Fibroblast of mammary gland (primary cell): ENCODE measurements at regions not wholly inside any gene's neighbourhood (a gene's known extent, or its start where the extent isn't known, plus 50 kb on each side); places are given as distances from the start of the nearest gene placed in this dataset.
A peak's percentile ranks its signal among the peaks of the same experiment; 100 is the strongest.
"Not testable (repeated sequence)": the region's sequence is repeated elsewhere in the genome, so short reads cannot be mapped to it uniquely, and the experiment has no call there.

Experiments
- DNase-seq: peaks from one replicate; pipeline ENCODE4 v3.0.0-alpha.2; 2010; ENCODE audit warnings: low read depth
- H3K4me3 ChIP-seq: 2 replicates; pipeline ENCODE4 v1.5.1; 2011; ENCODE audit warnings: low read depth, mild to moderate bottlenecking, low read length, moderate library complexity; ENCODE audit not compliant: control insufficient read depth
- TF ChIP-seq, protein P1 (sequence below): conservative IDR thresholded peaks from 2 replicates; pipeline ENCODE4 v1.5.1; 2011; ENCODE audit warnings: low read depth, low read length, inconsistent platforms; ENCODE audit not compliant: control insufficient read depth, insufficient read depth

DNA sequence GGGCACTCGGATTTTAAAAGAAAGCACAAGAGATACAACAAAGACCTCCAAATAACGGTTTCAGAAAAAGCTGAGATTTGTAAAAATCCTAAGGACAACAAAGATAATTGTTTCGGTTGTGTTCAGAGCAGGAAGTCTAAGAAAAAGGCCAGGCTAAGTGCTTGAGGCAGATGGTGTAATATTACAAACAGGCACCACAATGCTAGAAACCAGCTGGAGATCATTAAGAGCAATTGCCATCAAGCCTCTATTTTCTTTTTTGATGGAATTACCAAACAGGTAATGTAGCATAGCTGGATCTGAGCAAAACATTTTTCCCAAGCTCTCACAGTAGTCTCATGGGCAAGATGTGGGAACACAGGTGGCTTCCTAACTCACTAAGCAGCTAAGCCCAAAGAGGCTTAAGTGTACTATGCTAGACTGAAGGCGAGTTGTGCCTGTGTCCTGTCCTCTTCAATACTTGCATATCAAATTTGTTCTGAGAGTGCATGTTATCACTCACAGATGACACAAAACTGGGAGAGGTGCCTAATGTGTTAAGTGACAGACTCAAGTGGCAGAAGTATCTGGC is 161.6 kb downstream of the GLUL start:
- no peak overlapping the region for H3K4me3 ChIP-seq
- TF ChIP-seq, protein P1, sequence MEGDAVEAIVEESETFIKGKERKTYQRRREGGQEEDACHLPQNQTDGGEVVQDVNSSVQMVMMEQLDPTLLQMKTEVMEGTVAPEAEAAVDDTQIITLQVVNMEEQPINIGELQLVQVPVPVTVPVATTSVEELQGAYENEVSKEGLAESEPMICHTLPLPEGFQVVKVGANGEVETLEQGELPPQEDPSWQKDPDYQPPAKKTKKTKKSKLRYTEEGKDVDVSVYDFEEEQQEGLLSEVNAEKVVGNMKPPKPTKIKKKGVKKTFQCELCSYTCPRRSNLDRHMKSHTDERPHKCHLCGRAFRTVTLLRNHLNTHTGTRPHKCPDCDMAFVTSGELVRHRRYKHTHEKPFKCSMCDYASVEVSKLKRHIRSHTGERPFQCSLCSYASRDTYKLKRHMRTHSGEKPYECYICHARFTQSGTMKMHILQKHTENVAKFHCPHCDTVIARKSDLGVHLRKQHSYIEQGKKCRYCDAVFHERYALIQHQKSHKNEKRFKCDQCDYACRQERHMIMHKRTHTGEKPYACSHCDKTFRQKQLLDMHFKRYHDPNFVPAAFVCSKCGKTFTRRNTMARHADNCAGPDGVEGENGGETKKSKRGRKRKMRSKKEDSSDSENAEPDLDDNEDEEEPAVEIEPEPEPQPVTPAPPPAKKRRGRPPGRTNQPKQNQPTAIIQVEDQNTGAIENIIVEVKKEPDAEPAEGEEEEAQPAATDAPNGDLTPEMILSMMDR: no peak
- peak; percentile 54 for DNase-seq

DNA sequence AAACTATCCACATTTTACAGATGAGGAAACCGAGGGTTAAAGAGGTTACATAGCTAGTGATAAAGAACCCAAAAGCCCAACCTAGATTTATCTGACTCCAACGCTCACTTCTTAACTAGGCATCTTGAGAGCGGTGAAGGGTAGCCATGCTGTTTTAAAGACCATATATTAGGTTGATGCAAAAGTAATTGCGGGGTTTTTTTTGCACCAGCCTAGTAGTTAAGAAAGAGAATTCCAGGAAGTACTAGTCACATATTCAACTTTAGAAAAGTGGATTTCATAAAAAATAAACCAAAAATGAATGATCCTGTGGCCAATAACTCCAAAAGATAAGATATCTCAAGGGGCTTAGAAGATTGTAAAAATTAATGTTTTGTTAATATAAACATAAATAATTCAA is 162.1 kb downstream of the GLUL start:
- no peak overlapping the region for H3K4me3 ChIP-seq
- TF ChIP-seq, protein P1: no peak
- DNase-seq: no peak

DNA sequence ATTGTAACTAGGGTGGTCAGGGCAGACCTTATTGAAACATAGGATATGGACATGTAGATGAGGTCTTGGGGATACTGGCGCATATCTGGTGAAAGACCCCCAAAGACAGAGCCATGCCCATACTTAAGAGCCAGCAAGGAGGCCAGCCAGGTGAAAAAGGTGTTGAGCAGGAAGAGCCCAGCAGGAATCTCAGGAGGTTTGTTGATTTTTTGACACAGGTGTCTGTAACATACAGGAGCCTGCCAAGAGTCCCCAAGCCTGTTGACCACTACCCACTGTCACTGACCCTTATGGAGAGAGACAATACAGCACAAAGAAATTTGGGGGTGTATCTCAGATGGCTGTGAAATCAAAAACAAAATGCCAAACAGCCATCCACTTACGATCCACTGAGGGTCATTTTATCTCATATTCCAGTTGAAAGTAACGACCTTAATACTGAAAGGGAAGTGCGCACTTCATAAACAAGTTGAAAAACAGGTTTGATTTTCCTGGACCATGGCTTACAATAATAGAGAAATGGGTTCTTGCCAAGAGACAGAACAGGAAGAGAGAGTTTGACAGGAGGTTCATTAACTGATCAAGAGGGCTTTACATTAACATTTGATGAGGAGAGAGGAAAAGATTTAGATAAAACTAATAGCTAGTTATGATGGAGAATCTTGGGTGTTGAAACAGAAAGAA is 163.6 kb downstream of the GLUL start:
- TF ChIP-seq, protein P1: no peak
- no peak overlapping the region for H3K4me3 ChIP-seq

DNA sequence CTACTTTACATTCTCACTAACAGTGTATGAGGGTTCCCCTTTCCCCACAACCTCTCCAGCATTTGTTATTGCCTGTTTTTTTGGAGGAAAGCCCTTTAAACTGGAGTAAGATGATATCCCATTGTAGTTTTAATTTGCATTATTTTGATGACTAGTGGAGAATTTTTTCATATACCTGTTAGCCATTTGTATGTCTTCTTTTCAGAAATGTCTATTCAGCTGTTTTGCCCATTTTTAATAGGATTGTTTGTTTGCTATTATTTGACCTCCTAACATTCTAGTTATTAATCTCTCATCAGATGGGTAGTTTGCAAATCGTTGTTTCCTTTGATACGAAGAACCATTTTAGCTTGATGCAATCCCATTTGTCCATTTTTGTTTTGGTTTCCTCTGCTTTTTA is 165.0 kb downstream of the GLUL start:
- DNase-seq: no peak
- no peak overlapping the region for H3K4me3 ChIP-seq
- TF ChIP-seq, protein P1: no peak

More for the DNA sequence above, 163.6 kb downstream of the GLUL start:
- DNase-seq: no peak

DNA sequence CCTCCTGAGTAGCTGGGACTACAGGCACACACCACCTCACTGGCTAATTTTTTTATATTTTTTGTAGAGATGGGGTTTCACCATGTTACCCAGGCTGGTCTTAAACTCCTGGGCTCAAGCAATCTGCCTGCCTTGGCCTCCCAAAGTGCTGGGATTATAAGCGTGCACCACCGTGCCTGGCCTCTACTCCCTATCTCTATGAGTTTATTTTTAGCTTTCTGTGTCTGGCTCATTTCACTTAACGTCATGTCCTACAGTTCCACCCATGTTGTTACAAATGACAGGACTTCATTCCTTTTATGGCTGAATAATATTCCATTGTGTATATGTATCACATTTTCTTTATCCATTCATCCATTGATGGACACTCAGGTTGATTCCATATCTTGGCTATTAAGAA is 164.2 kb upstream of the ZNF648 start:
- not testable (repeated sequence) for DNase-seq, H3K4me3 ChIP-seq

DNA sequence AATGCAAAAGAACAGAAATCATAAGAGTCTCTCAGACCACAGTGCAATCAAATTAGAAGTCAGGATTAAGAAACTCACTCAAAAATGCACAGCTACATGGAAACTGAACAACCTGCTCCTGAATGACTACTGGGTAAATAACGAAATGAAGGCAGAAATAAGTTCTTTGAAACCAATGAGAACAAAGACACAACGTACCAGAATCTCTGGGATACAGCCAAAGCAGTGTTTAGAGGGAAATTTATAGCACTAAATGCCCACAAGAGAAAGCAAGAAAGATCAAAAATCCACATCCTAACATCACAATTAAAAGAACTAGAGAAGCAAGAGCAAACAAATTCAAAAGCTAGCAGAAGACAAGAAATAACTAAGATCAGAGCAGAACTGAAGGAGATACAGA is 160.5 kb upstream of the ZNF648 start:
- H3K4me3 ChIP-seq, DNase-seq: not testable (repeated sequence)

DNA sequence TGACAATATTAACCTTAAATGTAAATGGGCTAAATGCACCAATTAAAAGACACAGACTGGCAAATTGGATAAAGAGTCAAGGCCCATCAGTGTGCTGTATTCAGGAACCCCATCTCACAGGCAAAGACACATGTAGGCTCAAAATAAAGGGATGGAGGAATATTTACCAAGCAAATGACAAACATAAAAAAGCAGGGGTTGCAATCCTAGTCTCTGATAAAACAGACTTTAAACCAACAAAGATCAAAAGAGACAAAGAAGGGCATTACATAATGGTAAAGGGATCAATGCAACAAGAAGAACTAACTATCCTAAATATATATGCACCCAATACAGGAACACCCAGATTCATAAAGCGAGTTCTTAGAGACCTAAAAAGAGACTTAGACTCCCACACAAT is 159.9 kb upstream of the ZNF648 start:
- not testable (repeated sequence) for DNase-seq, H3K4me3 ChIP-seq

DNA sequence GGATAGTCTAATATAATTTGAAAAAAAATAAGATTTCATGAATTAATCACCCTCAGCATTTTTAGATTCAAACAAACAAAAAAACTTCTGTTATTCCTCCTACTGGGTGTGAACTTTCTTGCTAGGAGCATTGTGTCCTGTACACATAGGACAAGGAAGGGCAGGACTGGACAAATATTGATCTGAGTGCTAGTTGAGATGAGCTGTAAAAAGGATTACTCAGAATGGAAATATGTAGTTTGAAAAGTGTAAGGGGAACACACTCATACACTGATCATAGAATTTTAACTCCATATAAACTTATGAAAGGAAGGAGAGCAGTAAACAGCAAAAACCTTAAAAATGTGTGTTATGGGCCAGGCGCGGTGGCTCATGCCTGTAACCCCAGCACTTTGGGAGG is 156.5 kb upstream of the ZNF648 start:
- no peak overlapping the region for H3K4me3 ChIP-seq
- peak; percentile 76 for DNase-seq
- TF ChIP-seq, protein P1: no peak
